ENCODE measurements at regions not wholly inside any gene's neighbourhood (a gene's known extent, or its start where the extent isn't known, plus 50 kb on each side); places are given as distances from the start of the nearest gene placed in this dataset.

DNA sequence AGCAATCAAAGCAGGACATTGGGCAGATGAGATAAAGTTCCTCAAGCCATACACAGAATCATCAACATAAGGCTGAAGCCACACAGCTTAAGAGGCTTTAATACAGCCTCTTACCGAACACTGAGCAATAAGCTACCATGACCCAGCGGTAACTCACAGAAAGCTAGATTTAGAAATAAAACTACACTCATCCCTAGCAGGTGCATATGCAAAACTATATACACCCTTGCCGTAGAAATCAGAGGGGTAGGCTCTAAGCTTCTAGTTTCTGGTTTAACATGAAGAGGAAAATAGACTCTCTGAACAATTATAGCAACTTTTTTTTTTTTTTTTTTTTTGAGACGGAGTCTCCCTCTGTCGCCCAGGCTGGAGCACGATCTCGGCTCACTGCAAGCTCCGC is 428.8 kb upstream of the FIGN start:
- TF ChIP-seq ZNF274 (IDR thresholded peaks at IDR 0.05; ENCODE audit: low read depth, low read length), result no peak
- no peak for TF ChIP-seq YY1 (IDR thresholded peaks at IDR 0.05; ENCODE audit: insufficient read depth, insufficient read length)
- no peak for TF ChIP-seq SUZ12 (IDR thresholded peaks at IDR 0.05; ENCODE audit: extremely low read depth, insufficient read depth, insufficient read length)

Measured in NT2/D1 (cell line).